Fibroblast of skin of abdomen (primary cell): ENCODE measurements at regions not wholly inside any gene's neighbourhood (a gene's known extent, or its start where the extent isn't known, plus 50 kb on each side); places are given as distances from the start of the nearest gene placed in this dataset.

Source experiments
- DNase-seq: peaks from one replicate; pipeline ENCODE4 v3.0.0-alpha.2; 2013

- DNase-seq: peak; percentile 69
These were observed 109.0 kb upstream of the TBL1XR1 start for GRCh38 chr3:177306252-177306651.

GRCh38 chr3:177307391-177307790 lies 110.1 kb upstream of the TBL1XR1 start:
- no peak for DNase-seq

- no peak for DNase-seq
These were observed 110.5 kb upstream of the TBL1XR1 start for GRCh38 chr3:177307826-177308225.

- DNase-seq: no peak
These were observed 111.0 kb upstream of the TBL1XR1 start for GRCh38 chr3:177308286-177308685.

- no peak for DNase-seq
These were observed 111.6 kb upstream of the TBL1XR1 start for GRCh38 chr3:177308911-177309310.

GRCh38 chr3:177312491-177312890 lies 115.2 kb upstream of the TBL1XR1 start:
- DNase-seq: no peak

- DNase-seq: no peak
These were observed 117.6 kb upstream of the TBL1XR1 start for GRCh38 chr3:177314897-177315296.

- DNase-seq: no peak
These were observed 120.0 kb upstream of the TBL1XR1 start for GRCh38 chr3:177317247-177317646.

- DNase-seq: no peak
These were observed 121.3 kb upstream of the TBL1XR1 start for GRCh38 chr3:177318559-177318958.

- DNase-seq: peak; percentile 21
These were observed 123.5 kb upstream of the TBL1XR1 start for GRCh38 chr3:177320765-177321247.

GRCh38 chr3:177321819-177322218 lies 124.5 kb upstream of the TBL1XR1 start:
- DNase-seq: no peak

- no peak for DNase-seq
These were observed 125.6 kb upstream of the TBL1XR1 start for GRCh38 chr3:177322881-177323280.

- DNase-seq: no peak
These were observed 132.6 kb upstream of the TBL1XR1 start for GRCh38 chr3:177329854-177330253.

GRCh38 chr3:177330779-177331178 lies 133.5 kb upstream of the TBL1XR1 start:
- DNase-seq: peak; percentile 14

- DNase-seq: no peak
These were observed 134.0 kb upstream of the TBL1XR1 start for GRCh38 chr3:177331203-177331835.

- DNase-seq: no peak
These were observed 135.7 kb upstream of the TBL1XR1 start for GRCh38 chr3:177332955-177333354.

GRCh38 chr3:177333533-177334520 lies 136.5 kb upstream of the TBL1XR1 start:
- DNase-seq: no peak

- no peak for DNase-seq
These were observed 137.5 kb upstream of the TBL1XR1 start for GRCh38 chr3:177334803-177335202.

GRCh38 chr3:177335728-177336127 lies 138.4 kb upstream of the TBL1XR1 start:
- peak; percentile 38 for DNase-seq

GRCh38 chr3:177336873-177337450 lies 139.7 kb upstream of the TBL1XR1 start:
- DNase-seq: peak; percentile 73

GRCh38 chr3:177337541-177338331 lies 140.5 kb upstream of the TBL1XR1 start:
- DNase-seq: peak; percentile 84

GRCh38 chr3:177338697-177339219 lies 141.5 kb upstream of the TBL1XR1 start:
- no peak for DNase-seq
